ENCODE measurements at regions not wholly inside any gene's neighbourhood (a gene's known extent, or its start where the extent isn't known, plus 50 kb on each side); places are given as distances from the start of the nearest gene placed in this dataset.

DNA sequence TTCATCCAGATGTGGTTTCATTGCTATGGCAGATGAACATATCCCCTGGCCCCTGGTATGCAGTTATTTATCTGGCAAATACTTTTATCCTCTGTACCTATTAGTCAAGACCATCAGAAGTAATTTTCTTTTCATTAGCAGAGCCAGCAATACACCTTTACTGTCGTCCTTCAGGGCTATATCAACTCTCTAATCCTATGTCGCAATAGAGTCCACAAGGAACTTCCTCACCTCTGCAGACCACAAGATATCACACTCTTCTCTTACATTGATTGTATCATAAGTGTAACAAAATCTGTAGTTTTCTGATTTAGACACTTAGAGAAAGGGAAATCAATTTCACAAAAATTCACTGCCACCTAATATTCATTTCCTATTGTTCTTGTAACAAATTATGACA is 252.9 kb upstream of the DCC start (continued):
- TF ChIP-seq BACH2 (CRISPR knock-in tag; IDR thresholded peaks at IDR 0.05; ENCODE audit: borderline replicate concordance) (no peak), TCF4 (CRISPR knock-in tag; IDR thresholded peaks at IDR 0.05; ENCODE audit: borderline replicate concordance) (no peak), ZNF565 (CRISPR knock-in tag; conservative IDR thresholded peaks at IDR 0.05; ENCODE audit: low read depth) (no peak)

DNA sequence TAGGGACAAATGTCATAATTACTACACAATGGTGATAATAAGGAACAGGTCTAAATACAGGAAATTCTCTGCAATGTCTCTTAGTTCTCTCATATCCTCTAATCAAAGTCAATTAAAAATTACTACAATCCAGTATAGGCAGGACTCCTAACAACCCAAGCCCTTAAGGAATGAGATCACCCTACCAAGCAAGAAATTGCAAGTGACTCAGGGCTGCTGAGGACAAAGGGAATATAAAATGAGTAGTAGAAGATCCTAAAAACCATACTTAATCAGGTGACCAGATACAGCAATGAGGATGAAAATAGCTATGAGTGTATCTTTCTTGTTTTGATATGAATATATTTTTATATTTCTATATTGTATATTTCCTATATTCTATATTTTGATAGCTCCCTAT is 250.0 kb upstream of the DCC start:
- no peak for ATAC-seq
- TF ChIP-seq PPARA (CRISPR knock-in tag; IDR thresholded peaks at IDR 0.05; ENCODE audit: borderline replicate concordance), result no peak
- TF ChIP-seq CSDC2 (CRISPR knock-in tag; IDR thresholded peaks at IDR 0.05), result no peak
- no peak for TF ChIP-seq ZNF70 (CRISPR knock-in tag; IDR thresholded peaks at IDR 0.05)
- TF ChIP-seq ZFP3 (CRISPR knock-in tag; IDR thresholded peaks at IDR 0.05), result no peak
- no peak for TF ChIP-seq ISL1 (CRISPR knock-in tag; IDR thresholded peaks at IDR 0.05)
- no peak for TF ChIP-seq ZFP30 (CRISPR knock-in tag; IDR thresholded peaks at IDR 0.05)
- no peak for TF ChIP-seq ZNF565 (CRISPR knock-in tag; conservative IDR thresholded peaks at IDR 0.05; ENCODE audit: low read depth)
- no peak for TF ChIP-seq GLIS3 (CRISPR knock-in tag; IDR thresholded peaks at IDR 0.05)
- no peak for TF ChIP-seq ZNF8 (CRISPR knock-in tag; IDR thresholded peaks at IDR 0.05)
- TF ChIP-seq, protein P1, sequence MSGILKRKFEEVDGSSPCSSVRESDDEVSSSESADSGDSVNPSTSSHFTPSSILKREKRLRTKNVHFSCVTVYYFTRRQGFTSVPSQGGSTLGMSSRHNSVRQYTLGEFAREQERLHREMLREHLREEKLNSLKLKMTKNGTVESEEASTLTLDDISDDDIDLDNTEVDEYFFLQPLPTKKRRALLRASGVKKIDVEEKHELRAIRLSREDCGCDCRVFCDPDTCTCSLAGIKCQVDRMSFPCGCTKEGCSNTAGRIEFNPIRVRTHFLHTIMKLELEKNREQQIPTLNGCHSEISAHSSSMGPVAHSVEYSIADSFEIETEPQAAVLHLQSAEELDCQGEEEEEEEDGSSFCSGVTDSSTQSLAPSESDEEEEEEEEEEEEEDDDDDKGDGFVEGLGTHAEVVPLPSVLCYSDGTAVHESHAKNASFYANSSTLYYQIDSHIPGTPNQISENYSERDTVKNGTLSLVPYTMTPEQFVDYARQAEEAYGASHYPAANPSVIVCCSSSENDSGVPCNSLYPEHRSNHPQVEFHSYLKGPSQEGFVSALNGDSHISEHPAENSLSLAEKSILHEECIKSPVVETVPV (CRISPR knock-in tag; IDR thresholded peaks at IDR 0.05), result no peak

DNA sequence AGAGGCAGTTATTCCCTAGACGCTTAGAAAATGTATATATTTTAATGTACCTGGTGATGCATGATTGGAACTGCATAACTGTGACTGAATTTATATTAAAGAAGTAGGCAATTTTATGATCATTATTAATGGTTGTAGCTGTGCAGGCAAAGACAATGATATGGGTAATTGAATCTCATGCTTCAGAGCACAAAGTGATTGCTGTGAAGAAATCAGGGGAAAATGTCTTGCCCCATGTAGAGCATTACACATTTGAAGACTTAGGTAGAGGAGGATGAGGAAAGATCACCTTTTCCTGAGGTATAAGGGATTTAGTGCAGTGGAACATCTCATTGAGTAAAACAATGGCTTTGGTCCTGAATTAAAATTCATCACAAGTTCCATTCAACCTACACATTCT is 246.8 kb upstream of the DCC start:
- TF ChIP-seq TCF4 (CRISPR knock-in tag; IDR thresholded peaks at IDR 0.05; ENCODE audit: borderline replicate concordance) (no peak), ZNF8 (CRISPR knock-in tag; IDR thresholded peaks at IDR 0.05) (no peak), GLIS3 (CRISPR knock-in tag; IDR thresholded peaks at IDR 0.05) (no peak)
- ATAC-seq, result no peak

DNA sequence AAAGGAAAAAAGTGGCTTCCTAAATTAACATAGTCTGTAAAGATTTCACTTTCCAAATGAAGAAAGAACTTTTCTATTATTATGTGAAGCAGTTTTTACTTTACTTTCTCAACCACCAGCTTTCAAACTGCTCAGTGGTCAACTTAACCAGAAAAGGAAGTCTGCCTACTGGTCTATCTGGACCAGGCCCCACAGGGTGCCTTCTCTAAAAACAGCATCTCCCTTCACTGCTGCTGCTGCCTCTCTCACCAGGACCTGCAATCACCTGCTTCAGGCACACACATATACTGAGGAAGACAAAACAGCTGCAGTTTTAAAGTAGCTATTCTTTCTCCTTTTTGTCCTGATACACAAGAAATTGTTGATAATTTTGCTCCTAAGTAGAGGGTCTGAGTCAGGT is 221.3 kb upstream of the DCC start:
- ATAC-seq, result no peak
- TF ChIP-seq ZFP30 (CRISPR knock-in tag; IDR thresholded peaks at IDR 0.05) (no peak), ZFP3 (CRISPR knock-in tag; IDR thresholded peaks at IDR 0.05) (no peak), PPARA (CRISPR knock-in tag; IDR thresholded peaks at IDR 0.05; ENCODE audit: borderline replicate concordance) (no peak), ZNF70 (CRISPR knock-in tag; IDR thresholded peaks at IDR 0.05) (no peak)
- TF ChIP-seq, protein P2, sequence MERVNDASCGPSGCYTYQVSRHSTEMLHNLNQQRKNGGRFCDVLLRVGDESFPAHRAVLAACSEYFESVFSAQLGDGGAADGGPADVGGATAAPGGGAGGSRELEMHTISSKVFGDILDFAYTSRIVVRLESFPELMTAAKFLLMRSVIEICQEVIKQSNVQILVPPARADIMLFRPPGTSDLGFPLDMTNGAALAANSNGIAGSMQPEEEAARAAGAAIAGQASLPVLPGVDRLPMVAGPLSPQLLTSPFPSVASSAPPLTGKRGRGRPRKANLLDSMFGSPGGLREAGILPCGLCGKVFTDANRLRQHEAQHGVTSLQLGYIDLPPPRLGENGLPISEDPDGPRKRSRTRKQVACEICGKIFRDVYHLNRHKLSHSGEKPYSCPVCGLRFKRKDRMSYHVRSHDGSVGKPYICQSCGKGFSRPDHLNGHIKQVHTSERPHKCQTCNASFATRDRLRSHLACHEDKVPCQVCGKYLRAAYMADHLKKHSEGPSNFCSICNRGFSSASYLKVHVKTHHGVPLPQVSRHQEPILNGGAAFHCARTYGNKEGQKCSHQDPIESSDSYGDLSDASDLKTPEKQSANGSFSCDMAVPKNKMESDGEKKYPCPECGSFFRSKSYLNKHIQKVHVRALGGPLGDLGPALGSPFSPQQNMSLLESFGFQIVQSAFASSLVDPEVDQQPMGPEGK (CRISPR knock-in tag; IDR thresholded peaks at IDR 0.05; ENCODE audit: borderline replicate concordance), result no peak

DNA sequence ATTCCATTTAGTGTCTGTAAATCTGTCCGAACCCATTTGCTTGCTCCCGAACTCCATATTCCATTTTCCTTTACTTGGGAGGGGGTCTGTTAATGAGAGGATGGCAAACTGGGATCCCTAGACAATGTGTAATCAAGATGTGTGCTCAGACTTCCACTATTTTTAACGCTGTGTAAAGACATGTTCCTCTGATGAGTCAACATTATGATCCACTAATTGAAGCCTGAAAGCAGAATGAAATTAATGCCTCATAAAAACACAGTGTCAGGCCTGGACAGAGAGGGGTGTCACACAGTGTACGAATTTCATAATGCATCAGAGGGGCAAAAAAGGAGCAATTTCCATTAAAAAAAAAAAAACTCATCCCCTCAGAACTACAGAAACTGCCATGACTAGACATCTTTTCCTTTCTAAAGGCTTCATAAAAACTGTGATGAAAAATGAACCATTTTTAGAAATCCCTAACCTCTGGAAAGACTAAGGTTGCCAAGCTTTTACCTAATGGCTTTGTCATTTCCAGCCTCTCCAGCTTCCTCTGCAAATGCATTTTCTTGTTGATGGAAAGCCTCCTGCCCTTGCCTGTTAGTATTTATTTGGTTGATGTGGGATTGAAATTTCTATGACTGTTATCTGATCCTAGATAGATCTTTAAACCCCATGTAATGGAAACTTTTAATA is 209.2 kb upstream of the DCC start:
- no peak for TF ChIP-seq BACH2 (CRISPR knock-in tag; IDR thresholded peaks at IDR 0.05; ENCODE audit: borderline replicate concordance)
- TF ChIP-seq ARNTL (CRISPR knock-in tag; IDR thresholded peaks at IDR 0.05; ENCODE audit: borderline replicate concordance, low read depth), result no peak
- TF ChIP-seq ESRRG (CRISPR knock-in tag; IDR thresholded peaks at IDR 0.05), result no peak
- TF ChIP-seq, protein P3, sequence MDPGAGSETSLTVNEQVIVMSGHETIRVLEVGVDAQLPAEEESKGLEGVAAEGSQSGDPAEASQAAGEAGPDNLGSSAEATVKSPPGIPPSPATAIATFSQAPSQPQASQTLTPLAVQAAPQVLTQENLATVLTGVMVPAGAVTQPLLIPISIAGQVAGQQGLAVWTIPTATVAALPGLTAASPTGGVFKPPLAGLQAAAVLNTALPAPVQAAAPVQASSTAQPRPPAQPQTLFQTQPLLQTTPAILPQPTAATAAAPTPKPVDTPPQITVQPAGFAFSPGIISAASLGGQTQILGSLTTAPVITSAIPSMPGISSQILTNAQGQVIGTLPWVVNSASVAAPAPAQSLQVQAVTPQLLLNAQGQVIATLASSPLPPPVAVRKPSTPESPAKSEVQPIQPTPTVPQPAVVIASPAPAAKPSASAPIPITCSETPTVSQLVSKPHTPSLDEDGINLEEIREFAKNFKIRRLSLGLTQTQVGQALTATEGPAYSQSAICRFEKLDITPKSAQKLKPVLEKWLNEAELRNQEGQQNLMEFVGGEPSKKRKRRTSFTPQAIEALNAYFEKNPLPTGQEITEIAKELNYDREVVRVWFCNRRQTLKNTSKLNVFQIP (CRISPR knock-in tag; IDR thresholded peaks at IDR 0.05; ENCODE audit: borderline replicate concordance, low read depth), result no peak
- TF ChIP-seq TOX (CRISPR knock-in tag; IDR thresholded peaks at IDR 0.05; ENCODE audit: borderline replicate concordance), result no peak
- no peak for TF ChIP-seq ZC3H10 (CRISPR knock-in tag; IDR thresholded peaks at IDR 0.05)
- TF ChIP-seq OSR1 (CRISPR knock-in tag; IDR thresholded peaks at IDR 0.05), result no peak
- no peak for TF ChIP-seq PPARA (CRISPR knock-in tag; IDR thresholded peaks at IDR 0.05; ENCODE audit: borderline replicate concordance)
- TF ChIP-seq, protein P4, sequence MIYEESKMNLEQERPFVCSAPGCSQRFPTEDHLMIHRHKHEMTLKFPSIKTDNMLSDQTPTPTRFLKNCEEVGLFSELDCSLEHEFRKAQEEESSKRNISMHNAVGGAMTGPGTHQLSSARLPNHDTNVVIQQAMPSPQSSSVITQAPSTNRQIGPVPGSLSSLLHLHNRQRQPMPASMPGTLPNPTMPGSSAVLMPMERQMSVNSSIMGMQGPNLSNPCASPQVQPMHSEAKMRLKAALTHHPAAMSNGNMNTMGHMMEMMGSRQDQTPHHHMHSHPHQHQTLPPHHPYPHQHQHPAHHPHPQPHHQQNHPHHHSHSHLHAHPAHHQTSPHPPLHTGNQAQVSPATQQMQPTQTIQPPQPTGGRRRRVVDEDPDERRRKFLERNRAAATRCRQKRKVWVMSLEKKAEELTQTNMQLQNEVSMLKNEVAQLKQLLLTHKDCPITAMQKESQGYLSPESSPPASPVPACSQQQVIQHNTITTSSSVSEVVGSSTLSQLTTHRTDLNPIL (CRISPR knock-in tag; IDR thresholded peaks at IDR 0.05; ENCODE audit: low read depth), result no peak
- no peak for TF ChIP-seq ZNF565 (CRISPR knock-in tag; conservative IDR thresholded peaks at IDR 0.05; ENCODE audit: low read depth)
- TF ChIP-seq, protein P2 (CRISPR knock-in tag; IDR thresholded peaks at IDR 0.05; ENCODE audit: borderline replicate concordance), result no peak
- TF ChIP-seq, protein P1 (CRISPR knock-in tag; IDR thresholded peaks at IDR 0.05), result no peak
- TF ChIP-seq ISL1 (CRISPR knock-in tag; IDR thresholded peaks at IDR 0.05), result no peak; the same call in 1 of the 2 replicates
- TF ChIP-seq ZNF8 (CRISPR knock-in tag; IDR thresholded peaks at IDR 0.05), result no peak
- ATAC-seq, result no peak

All from SK-N-SH treated with all-trans-retinoic acid at 6 μM for 48 hours (cell line).